HG02970 (cell line): ENCODE measurements at regions not wholly inside any gene's neighbourhood (a gene's known extent, or its start where the extent isn't known, plus 50 kb on each side); places are given as distances from the start of the nearest gene placed in this dataset.

Experiments
- ATAC-seq: cut with Tn5 transposase; IDR thresholded peaks from one replicate; pipeline ENCODE4 v1.9.1; 2021; ENCODE audit warnings: mild to moderate bottlenecking, moderate library complexity, moderate number of reproducible peaks; ENCODE audit not compliant: unreplicated experiment, low FRiP score

DNA sequence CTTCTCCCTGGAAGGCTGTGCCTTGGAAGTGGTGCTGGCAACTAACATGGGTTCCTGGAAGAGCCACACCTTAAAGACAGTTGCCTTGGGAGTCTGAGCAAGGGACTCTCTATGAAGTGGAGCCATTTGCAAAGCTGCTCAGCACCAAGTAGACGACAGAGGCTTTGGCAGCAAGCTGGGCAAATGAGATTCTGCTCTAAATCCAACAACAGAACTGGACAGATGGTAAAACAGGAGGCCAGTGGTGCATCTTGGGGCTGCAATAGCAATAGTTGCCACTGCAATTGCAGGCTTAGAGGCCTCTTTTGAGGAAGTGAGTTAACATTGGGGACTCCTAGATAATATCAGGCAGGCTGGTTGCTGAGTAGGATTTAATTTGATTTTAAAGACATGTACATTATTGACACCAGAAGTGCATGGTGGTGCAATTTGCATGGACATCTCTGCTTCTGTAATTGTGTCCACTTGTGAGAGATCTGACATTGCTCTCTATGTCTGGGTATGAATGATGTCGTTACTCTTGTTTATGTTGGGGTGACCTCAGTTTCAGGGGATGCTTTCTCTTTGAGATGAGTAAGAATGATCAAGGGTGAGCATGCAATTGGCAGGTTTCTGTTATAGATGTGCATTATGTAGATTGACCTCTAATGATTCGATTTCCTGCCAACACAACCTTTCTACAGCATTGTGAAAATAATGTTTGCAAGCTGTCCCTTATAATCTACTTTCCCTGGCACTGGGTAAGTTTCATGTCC is 568.3 kb upstream of the MEX3C start:
- ATAC-seq = no peak

- ATAC-seq = no peak
Measured at GRCh38 chr18:51767293-51767692, 569.8 kb upstream of the MEX3C start.

DNA sequence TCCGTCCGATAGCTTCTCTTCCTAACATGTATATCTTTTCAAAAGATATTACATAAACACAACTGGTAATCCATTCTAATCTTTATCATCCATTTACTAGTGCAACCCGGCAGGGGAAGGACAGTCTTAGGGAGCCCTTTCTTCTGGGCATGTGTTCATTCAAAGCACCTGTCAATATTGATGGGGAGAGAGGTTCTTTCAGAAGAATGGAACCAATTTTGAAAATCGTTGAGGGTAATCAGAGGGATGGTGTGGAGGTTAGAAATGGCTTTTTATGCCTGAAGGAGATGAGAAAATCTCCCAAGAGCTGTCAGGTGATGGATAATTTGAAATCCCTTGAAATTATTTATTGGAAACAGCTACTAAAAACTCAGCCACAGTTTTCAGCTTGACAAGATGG is 561.9 kb upstream of the DCC start:
- ATAC-seq = no peak

DNA sequence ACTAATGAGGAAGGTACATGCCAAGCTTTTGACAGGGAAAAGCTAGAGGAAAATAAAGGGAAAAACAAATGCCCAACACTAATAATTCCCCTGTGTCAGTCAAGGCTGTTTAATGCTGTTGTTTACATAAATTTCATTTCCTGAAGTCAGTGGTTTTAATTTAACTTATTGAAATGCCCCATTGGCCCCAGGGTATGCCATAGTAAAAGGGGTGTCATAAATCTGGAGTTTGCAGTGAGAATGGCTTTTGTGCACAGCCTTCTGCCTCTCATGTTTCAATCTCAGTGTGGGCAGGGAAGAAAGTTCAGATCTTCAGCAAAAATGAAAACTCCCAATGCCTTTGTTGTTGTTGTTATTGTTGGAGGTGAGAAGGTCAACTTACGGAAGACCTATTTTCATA is 550.1 kb upstream of the DCC start:
- ATAC-seq = no peak

GRCh38 chr18:51801514-51801913 is 538.5 kb upstream of the DCC start:
- no peak for ATAC-seq

- ATAC-seq = no peak
Measured at GRCh38 chr18:51802569-51803428, 537.2 kb upstream of the DCC start.

DNA sequence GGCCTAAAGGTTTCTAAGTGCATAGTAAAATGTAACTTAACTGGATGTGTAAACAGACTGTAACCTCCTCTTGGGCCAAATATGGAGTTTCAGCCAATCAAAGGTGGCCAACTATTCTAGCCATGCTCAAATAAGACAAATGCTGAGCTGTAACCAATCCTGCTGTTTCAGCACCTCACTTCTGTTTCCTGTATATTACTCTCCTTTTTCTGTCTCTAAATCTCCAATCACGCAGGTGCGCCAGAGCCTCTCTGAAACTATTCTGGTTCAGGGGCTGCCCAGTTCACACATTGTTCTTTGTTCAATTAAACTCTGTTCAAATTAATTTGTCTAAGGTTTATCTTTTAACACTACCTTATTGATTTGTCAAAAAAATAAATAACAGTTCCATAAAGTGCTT is 532.7 kb upstream of the DCC start:
- ATAC-seq = no peak

- no peak for ATAC-seq
Measured at GRCh38 chr18:51811883-51812282, 528.1 kb upstream of the DCC start.

GRCh38 chr18:51813740-51814139 is 526.3 kb upstream of the DCC start:
- no peak for ATAC-seq

DNA sequence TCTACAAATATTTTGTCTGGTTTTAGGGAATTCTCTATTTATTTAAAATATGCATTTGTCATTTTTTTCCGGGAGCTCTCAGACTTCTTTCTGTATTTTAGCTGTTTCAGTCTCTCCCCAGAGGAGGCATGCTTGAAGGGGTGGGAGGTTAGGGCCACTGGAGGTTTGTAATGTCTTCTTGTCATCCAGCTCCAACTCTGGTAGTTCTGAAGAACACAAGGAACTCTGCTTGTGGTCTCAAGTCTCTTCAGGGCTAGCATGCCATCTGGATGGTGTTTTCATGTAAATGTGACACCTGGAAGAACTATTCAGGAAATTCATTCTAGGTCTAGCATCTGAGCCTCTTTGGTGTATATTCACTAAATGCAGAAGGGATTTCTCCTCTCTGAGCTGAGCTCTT is 518.4 kb upstream of the DCC start:
- no peak for ATAC-seq

DNA sequence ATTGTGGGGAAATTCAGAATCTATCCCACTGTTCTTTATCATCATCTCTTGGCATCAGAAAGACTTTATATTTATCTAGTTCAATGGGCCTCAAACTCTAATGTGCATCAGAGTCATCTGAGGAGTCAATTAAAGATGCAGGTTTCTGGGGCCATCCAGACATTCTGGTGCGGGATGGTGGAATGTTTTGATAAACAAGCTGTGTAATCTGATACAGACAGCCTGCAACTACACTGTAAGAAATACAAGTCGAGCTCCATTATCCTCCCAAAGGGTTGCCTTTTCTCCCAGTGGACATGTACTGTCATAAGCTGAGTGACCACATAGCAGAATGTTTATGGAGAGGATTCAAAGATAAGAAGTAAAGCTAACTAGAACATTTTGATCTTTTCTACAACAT is 515.3 kb upstream of the DCC start:
- ATAC-seq = no peak

GRCh38 chr18:51833850-51834249 is 506.1 kb upstream of the DCC start:
- ATAC-seq = no peak

- no peak for ATAC-seq
Measured at GRCh38 chr18:51848702-51849101, 491.3 kb upstream of the DCC start.

DNA sequence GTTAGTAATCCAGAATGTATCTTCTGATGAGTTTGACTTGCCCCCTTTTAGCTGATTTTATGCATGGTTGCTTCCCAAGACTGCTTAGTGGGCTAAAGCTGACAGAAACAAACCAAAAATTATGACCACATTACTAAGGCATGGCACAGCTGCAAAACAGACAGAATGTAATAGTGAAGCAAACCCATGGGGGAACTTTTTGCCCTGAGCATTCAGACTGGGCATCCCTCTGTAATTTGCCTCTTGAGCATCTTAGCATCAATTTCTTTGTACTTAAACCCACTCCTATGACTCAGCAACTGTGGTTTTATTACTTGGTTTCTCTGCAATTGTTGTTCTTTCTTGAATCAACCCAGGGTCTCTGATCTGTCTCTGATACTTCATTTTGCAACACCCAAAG is 487.3 kb upstream of the DCC start:
- ATAC-seq = no peak

- no peak for ATAC-seq
Measured at GRCh38 chr18:51857989-51858388, 482.0 kb upstream of the DCC start.

- ATAC-seq = no peak
Measured at GRCh38 chr18:51861046-51861445, 479.0 kb upstream of the DCC start.

DNA sequence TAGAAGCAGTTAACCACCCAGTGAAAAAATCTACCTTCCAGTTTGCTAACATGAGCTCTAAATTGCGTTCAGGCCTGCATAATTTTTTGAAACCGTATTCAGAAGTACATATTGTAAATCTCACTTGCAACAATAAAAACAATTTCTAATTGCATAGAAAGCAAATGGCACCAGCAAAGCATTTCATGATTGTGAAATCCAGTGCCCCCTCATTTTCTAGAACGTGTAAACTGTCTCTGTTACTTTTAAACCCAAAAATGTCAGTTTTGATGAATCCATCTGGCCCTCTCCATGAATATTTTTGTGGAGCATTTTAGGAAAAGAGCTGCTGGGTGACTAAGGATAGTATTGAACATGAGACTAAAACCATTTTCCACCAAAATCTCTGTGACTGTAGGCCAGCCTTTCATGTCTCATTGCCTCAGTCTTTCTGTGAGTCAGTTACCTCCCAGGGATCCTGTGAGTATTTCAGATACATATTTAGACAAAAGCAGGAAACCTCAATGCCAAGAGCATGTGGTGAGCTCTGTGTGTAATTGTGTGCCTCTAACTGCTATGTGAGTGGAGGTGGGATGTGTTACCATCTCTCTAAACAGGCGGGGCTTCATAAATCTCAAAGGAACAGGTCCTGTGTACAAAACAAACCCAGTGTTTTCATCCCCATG is 477.8 kb upstream of the DCC start:
- ATAC-seq = no peak

DNA sequence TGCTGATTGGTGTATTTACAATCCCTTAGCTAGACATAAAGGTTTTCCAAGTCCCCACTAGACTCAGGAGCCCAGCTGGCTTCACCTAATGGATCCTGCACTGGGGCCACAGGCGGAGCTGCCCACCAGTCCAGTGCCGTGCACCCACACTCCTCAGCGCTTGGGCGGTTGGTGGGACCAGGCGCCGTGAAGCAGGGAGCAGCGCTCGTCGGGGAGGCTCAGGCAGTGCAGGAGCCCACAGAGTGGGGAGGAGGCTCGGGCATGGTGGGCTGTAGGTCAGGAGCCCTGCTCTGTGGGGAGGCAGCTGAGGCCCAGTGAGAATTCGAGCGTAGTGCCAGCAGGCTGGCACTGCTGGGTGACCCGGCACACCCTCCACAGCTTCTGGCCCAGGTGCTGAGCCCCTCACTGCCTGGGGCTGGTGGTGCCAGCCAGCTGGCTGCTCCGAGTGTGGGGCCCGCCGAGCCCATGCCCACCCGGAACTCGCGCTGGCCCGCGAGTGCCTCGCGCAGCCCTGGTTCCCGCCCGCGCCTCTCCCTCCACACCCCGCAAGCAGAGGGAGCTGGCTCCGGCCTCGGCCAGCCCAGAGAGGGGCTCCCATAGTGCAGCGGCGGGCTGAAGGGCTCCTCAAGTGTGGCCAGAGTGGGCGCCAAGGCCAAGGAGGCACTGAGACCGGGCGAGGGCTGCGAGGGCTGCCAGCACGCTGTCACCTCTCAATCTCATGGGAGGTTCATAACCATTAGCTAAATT is 475.6 kb upstream of the DCC start:
- ATAC-seq = no peak

DNA sequence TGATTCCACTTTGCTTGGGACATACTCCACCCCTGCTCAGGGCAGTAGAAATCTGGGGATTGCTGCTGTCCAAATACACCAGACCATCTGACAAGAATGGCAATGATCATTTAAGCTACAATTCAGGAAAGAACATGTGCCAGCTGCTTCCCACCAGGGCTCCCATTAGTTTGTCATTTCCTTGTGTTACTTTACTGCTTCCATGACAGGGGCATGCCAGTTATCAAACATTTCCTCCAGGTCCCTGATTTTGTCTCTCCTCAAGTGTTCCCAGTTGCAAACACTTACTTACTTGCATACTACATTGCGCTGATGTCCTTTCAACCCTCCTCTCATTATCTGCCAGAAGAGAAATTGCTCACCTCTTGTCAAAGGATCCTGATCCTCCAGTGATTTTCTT is 474.5 kb upstream of the DCC start:
- no peak for ATAC-seq

- no peak for ATAC-seq
Measured at GRCh38 chr18:51867767-51868166, 472.2 kb upstream of the DCC start.

DNA sequence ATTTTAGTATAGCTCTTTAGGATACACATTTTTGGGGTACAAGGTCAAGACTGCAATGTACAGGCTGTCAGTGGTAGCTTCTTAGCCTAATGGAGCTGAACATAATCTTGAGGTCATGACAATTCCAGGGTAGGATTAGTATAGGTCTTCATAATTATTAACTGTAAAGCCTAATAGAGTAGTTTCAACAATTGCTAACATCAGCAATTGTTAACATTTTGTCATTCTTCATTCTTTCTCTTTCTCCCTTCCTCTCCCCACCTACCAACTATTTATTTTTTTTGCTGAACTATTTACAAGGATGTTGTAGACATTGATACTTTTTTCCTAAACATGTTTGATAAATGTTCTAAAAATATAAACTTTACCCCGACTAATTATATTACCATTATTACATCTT is 461.3 kb upstream of the DCC start:
- no peak for ATAC-seq
